Naive B cell (primary cell): ENCODE measurements at regions not wholly inside any gene's neighbourhood (a gene's known extent, or its start where the extent isn't known, plus 50 kb on each side); places are given as distances from the start of the nearest gene placed in this dataset.

Experiments used
- ATAC-seq, 2 donors: fragments of 150-1000 bp; cut with Tn5 transposase; 2 replicates each; pipeline ENCODE4 v1.10.0; 2021; ENCODE audit warnings: low read depth in 2 of 2, mild to moderate bottlenecking in 2 of 2, moderate library complexity in 2 of 2
- DNase-seq: peaks from one replicate; pipeline ENCODE4 v3.0.0; 2022
- H3K27ac Mint-ChIP-seq, 6 donors: one replicate each; pipeline ENCODE4 v1.8.0; 2020 to 2022; ENCODE audit warnings: mild to moderate bottlenecking in 6 of 6, mixed read lengths in 6 of 6, moderate library complexity in 5 of 6, inconsistent platforms in 2 of 6
- H3K27me3 Mint-ChIP-seq, 3 donors: one replicate each; pipeline ENCODE4 v1.8.0; 2021 to 2022; ENCODE audit warnings: mixed read lengths in 3 of 3, mild to moderate bottlenecking in 1 of 3
- H3K36me3 Mint-ChIP-seq, 2 donors: one replicate each; pipeline ENCODE4 v1.8.0; 2020 to 2022; ENCODE audit warnings: mixed read lengths in 2 of 2, inconsistent platforms in 1 of 2, mild to moderate bottlenecking in 1 of 2
- H3K4me1 Mint-ChIP-seq, 3 donors: one replicate each; pipeline ENCODE4 v1.8.0; 2020 to 2022; ENCODE audit warnings: mixed read lengths in 3 of 3, inconsistent platforms in 1 of 3, mild to moderate bottlenecking in 1 of 3, moderate library complexity in 1 of 3
- H3K4me3 Mint-ChIP-seq, 8 donors: one replicate each; pipeline ENCODE4 v1.8.0; 2020 to 2022; ENCODE audit warnings: mild to moderate bottlenecking in 8 of 8, mixed read lengths in 8 of 8, moderate library complexity in 8 of 8, inconsistent platforms in 2 of 8
- H3K9me3 Mint-ChIP-seq, 7 donors: one replicate each; pipeline ENCODE4 v1.8.0; 2020 to 2022; ENCODE audit warnings: mixed read lengths in 7 of 7, mild to moderate bottlenecking in 5 of 7, inconsistent platforms in 2 of 7, moderate library complexity in 1 of 7

- H3K27me3 Mint-ChIP-seq, result peaks cover 0 to 20% (median 15%) of the 10 kb centered on the region in 3 donors
Observed at GRCh38 chr1:29830383-29830782, 594.1 kb downstream of the PTPRU start.

GRCh38 chr1:29829448-29830344, 593.4 kb downstream of the PTPRU start:
- no peak overlapping the region for H3K4me3 Mint-ChIP-seq

More at GRCh38 chr1:29830383-29830782, 594.1 kb downstream of the PTPRU start:
- ATAC-seq (no peak), DNase-seq (no peak)
- H3K36me3 Mint-ChIP-seq, result no peaks in the 10 kb centered on the region
- no peaks in the 10 kb centered on the region for H3K9me3 Mint-ChIP-seq
- H3K4me1 Mint-ChIP-seq, result peaks cover 0 to 5% (median under 1%) of the 10 kb centered on the region in 3 donors
- no peak overlapping the region for H3K4me3 Mint-ChIP-seq
- no peak overlapping the region for H3K27ac Mint-ChIP-seq

GRCh38 chr1:29828526-29829447, 592.5 kb downstream of the PTPRU start:
- H3K4me3 Mint-ChIP-seq, result no peak overlapping the region
- H3K27ac Mint-ChIP-seq, result no peak overlapping the region
- H3K4me1 Mint-ChIP-seq, result peaks cover 0 to 5% (median 0%) of the 10 kb centered on the region in 3 donors
- DNase-seq (no peak), ATAC-seq (no peak)
- H3K9me3 Mint-ChIP-seq, result no peaks in the 10 kb centered on the region
- H3K27me3 Mint-ChIP-seq, result peaks cover 0 to 20% (median 9%) of the 10 kb centered on the region in 3 donors
- no peaks in the 10 kb centered on the region for H3K36me3 Mint-ChIP-seq

More at GRCh38 chr1:29829448-29830344, 593.4 kb downstream of the PTPRU start:
- Mint-ChIP-seq H3K27ac (no peak overlapping the region), H3K4me1 (peaks cover 0 to 5% (median 0%) of the 10 kb centered on the region in 3 donors), H3K27me3 (peaks cover 0 to 20% (median 15%) of the 10 kb centered on the region in 3 donors), H3K36me3 (no peaks in the 10 kb centered on the region), H3K9me3 (no peaks in the 10 kb centered on the region)
- DNase-seq (no peak), ATAC-seq (no peak)

- Mint-ChIP-seq H3K27ac (no peak overlapping the region), H3K27me3 (peaks cover 0 to 20% (median 9%) of the 10 kb centered on the region in 3 donors), H3K9me3 (no peaks in the 10 kb centered on the region), H3K4me3 (no peak overlapping the region), H3K4me1 (peaks cover 0 to 5% (median 0%) of the 10 kb centered on the region in 3 donors), H3K36me3 (no peaks in the 10 kb centered on the region)
- ATAC-seq (no peak), DNase-seq (no peak)
Observed at GRCh38 chr1:29827801-29828525, 591.6 kb downstream of the PTPRU start.

- peaks cover 0 to 20% (median 5%) of the 10 kb centered on the region in 3 donors for H3K27me3 Mint-ChIP-seq
- peaks cover 0 to 5% (median 0%) of the 10 kb centered on the region in 3 donors for H3K4me1 Mint-ChIP-seq
- H3K36me3 Mint-ChIP-seq, result no peaks in the 10 kb centered on the region
- no peak overlapping the region for H3K4me3 Mint-ChIP-seq
- no peak overlapping the region for H3K27ac Mint-ChIP-seq
- DNase-seq (no peak), ATAC-seq (no peak)
- no peaks in the 10 kb centered on the region for H3K9me3 Mint-ChIP-seq
Observed at GRCh38 chr1:29827237-29827750, 591.0 kb downstream of the PTPRU start.

- Mint-ChIP-seq H3K27me3 (peaks cover under 1 to 15% (median 6%) of the 10 kb centered on the region in 3 donors), H3K27ac (no peak overlapping the region), H3K36me3 (no peaks in the 10 kb centered on the region), H3K9me3 (no peaks in the 10 kb centered on the region), H3K4me1 (peaks cover 0 to 5% (median 0%) of the 10 kb centered on the region in 3 donors), H3K4me3 (no peak overlapping the region)
- no peak for DNase-seq
- no peak for ATAC-seq
Observed at GRCh38 chr1:29826646-29827045, 590.3 kb downstream of the PTPRU start.

GRCh38 chr1:29825941-29826415, 589.7 kb downstream of the PTPRU start:
- no peak for ATAC-seq

GRCh38 chr1:29825274-29825940, 589.1 kb downstream of the PTPRU start:
- Mint-ChIP-seq H3K27ac (no peak overlapping the region), H3K27me3 (peaks cover 9 to 21% (median 18%) of the 10 kb centered on the region in 3 donors), H3K4me3 (no peak overlapping the region), H3K9me3 (peaks cover 0 to 2% (median 0%) of the 10 kb centered on the region in 7 donors), H3K4me1 (peaks cover 0 to 5% (median 0%) of the 10 kb centered on the region in 3 donors), H3K36me3 (no peaks in the 10 kb centered on the region)
- DNase-seq, result no peak
- ATAC-seq, result no peak

More at GRCh38 chr1:29825941-29826415, 589.7 kb downstream of the PTPRU start:
- DNase-seq, result no peak
- H3K9me3 Mint-ChIP-seq, result no peaks in the 10 kb centered on the region
- peaks cover 7 to 15% (median 12%) of the 10 kb centered on the region in 3 donors for H3K27me3 Mint-ChIP-seq
- H3K27ac Mint-ChIP-seq, result no peak overlapping the region
- peaks cover 0 to 5% (median 0%) of the 10 kb centered on the region in 3 donors for H3K4me1 Mint-ChIP-seq
- H3K36me3 Mint-ChIP-seq, result no peaks in the 10 kb centered on the region
- H3K4me3 Mint-ChIP-seq, result no peak overlapping the region

GRCh38 chr1:29824511-29825273, 588.4 kb downstream of the PTPRU start:
- H3K9me3 Mint-ChIP-seq, result peaks cover 0 to 7% (median 0%) of the 10 kb centered on the region in 7 donors
- no peak overlapping the region for H3K4me3 Mint-ChIP-seq
- peaks cover 9 to 28% (median 25%) of the 10 kb centered on the region in 3 donors for H3K27me3 Mint-ChIP-seq
- no peaks in the 10 kb centered on the region for H3K4me1 Mint-ChIP-seq
- no peaks in the 10 kb centered on the region for H3K36me3 Mint-ChIP-seq
- no peak for ATAC-seq
- no peak for DNase-seq
- no peak overlapping the region for H3K27ac Mint-ChIP-seq

- H3K27me3 Mint-ChIP-seq, result peaks cover 9 to 31% (median 28%) of the 10 kb centered on the region in 3 donors
- H3K4me1 Mint-ChIP-seq, result no peaks in the 10 kb centered on the region
- H3K27ac Mint-ChIP-seq, result no peak overlapping the region
- no peaks in the 10 kb centered on the region for H3K36me3 Mint-ChIP-seq
- no peak overlapping the region for H3K4me3 Mint-ChIP-seq
- ATAC-seq (no peak), DNase-seq (no peak)
- peaks cover 0 to 13% (median 0%) of the 10 kb centered on the region in 7 donors for H3K9me3 Mint-ChIP-seq
Observed at GRCh38 chr1:29824025-29824424, 587.7 kb downstream of the PTPRU start.

GRCh38 chr1:29823561-29823960, 587.2 kb downstream of the PTPRU start:
- Mint-ChIP-seq H3K4me1 (no peaks in the 10 kb centered on the region), H3K27me3 (peaks cover 9 to 31% (median 28%) of the 10 kb centered on the region in 3 donors), H3K36me3 (no peaks in the 10 kb centered on the region), H3K9me3 (peaks cover 0 to 17% (median 2%) of the 10 kb centered on the region in 7 donors), H3K4me3 (no peak overlapping the region), H3K27ac (no peak overlapping the region)
- ATAC-seq, result no peak
- DNase-seq, result no peak
